ENCODE measurements at regions not wholly inside any gene's neighbourhood (a gene's known extent, or its start where the extent isn't known, plus 50 kb on each side); places are given as distances from the start of the nearest gene placed in this dataset.

DNA sequence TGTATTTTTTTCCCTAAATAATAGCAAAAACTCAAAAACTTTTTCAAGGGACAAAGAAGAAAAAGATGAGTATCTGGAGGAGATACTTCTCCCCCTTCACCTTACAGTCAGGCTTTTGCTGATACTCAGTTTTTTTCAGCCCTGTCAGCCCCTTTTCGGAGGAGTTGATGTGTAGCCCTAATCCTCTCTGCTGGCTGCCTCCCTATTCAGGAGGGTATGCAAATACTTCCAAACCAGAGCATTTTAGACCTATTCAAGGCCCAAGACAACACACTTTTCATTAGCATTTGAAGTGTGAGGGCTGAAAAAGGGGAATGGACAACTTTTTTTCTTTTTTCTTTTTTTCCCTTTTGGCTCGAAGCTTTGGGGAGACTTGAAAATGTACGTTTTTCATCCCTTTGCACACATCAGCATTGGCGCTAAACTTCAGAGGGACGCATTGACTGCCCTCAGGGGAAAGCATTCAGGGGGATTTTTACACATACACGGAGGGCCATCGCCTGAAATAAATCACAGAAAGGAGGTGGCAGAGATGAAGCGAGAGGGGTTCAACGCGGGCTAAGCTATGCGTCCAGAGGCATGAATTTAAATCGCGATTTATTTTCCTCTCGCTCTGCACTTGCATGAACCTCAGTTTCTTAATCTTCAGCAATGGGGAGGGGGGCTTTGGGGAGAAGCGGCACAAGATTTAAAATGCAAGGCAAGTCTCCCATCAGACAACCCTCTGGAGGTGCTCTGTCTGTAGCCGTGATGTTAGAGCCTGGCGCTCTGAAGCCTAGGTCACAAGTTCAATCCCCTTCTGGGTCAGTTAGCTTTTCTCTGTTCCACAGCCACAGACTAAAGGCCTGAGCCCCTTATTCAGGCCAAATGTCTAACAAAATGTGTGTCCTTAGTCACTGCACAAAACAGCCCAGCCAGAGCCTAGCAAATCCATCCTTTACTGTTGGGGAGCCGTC lies 86.3 kb downstream of the ASCL1 start:
- Histone ChIP-seq H3K4me3 (ENCODE audit: low read depth, low read length) (no peak overlapping the region), H3K27me3 (ENCODE audit: control insufficient read depth, insufficient read depth, low read length) (no peaks in the 10 kb centered on the region), H3K36me3 (ENCODE audit: control insufficient read depth, insufficient read depth, low read length) (no peaks in the 10 kb centered on the region)
- TF ChIP-seq, protein P1, sequence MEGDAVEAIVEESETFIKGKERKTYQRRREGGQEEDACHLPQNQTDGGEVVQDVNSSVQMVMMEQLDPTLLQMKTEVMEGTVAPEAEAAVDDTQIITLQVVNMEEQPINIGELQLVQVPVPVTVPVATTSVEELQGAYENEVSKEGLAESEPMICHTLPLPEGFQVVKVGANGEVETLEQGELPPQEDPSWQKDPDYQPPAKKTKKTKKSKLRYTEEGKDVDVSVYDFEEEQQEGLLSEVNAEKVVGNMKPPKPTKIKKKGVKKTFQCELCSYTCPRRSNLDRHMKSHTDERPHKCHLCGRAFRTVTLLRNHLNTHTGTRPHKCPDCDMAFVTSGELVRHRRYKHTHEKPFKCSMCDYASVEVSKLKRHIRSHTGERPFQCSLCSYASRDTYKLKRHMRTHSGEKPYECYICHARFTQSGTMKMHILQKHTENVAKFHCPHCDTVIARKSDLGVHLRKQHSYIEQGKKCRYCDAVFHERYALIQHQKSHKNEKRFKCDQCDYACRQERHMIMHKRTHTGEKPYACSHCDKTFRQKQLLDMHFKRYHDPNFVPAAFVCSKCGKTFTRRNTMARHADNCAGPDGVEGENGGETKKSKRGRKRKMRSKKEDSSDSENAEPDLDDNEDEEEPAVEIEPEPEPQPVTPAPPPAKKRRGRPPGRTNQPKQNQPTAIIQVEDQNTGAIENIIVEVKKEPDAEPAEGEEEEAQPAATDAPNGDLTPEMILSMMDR (IDR thresholded peaks at IDR 0.05; ENCODE audit: insufficient read depth, low read length, severe bottlenecking), result no peak
- DNase-seq (ENCODE audit: low read depth), result no peak
- no peak for FAIRE-seq

DNA sequence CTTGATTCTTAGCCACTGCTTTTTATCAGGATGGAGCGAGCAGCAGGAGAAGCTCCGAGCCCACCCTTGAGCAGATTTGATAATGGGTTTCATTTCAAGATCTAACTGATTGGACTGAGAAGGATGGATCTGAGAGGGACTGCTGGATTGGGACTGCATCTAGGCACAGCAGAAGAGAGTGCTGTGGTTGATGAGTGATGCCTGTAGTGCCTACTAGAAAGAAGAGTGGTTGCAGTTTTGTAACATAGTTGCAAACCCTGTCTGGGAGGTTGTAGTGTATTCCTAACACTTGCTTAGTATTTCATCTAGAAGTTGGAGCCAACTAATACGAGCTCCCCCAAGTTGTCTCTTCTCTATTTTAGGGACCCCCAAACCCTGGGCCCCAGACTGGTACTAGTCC lies 88.7 kb downstream of the ASCL1 start:
- Histone ChIP-seq H3K36me3 (ENCODE audit: control insufficient read depth, insufficient read depth, low read length) (no peaks in the 10 kb centered on the region), H3K27me3 (ENCODE audit: control insufficient read depth, insufficient read depth, low read length) (no peaks in the 10 kb centered on the region), H3K4me3 (ENCODE audit: low read depth, low read length) (no peak overlapping the region)
- TF ChIP-seq, protein P1 (IDR thresholded peaks at IDR 0.05; ENCODE audit: insufficient read depth, low read length, severe bottlenecking), result no peak
- DNase-seq (ENCODE audit: low read depth) (no peak), FAIRE-seq (no peak)

DNA sequence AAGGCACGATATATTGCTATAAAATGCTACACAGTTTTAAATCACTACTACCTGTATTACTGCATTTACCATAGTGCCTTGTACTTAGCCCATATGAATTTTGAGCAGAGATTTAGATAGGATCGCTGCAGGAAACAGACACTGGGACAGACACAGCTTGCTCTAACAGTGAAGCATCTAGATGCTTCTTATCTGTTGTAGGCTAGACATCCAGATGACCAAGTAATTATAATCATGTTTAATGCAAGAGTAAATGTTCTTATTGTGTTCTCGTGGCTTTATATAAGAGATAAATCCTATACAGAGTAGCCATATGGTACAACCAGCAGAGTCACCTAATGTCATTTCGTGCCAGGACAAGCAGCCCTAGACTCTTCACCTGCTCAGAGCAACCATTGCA lies 92.8 kb downstream of the ASCL1 start:
- no peak overlapping the region for H3K4me3 ChIP-seq (ENCODE audit: low read depth, low read length)
- no peaks in the 10 kb centered on the region for H3K36me3 ChIP-seq (ENCODE audit: control insufficient read depth, insufficient read depth, low read length)
- H3K27me3 ChIP-seq (ENCODE audit: control insufficient read depth, insufficient read depth, low read length), result no peaks in the 10 kb centered on the region
- no peak for DNase-seq (ENCODE audit: low read depth)
- no peak for FAIRE-seq
- TF ChIP-seq, protein P1 (IDR thresholded peaks at IDR 0.05; ENCODE audit: insufficient read depth, low read length, severe bottlenecking), result no peak

DNA sequence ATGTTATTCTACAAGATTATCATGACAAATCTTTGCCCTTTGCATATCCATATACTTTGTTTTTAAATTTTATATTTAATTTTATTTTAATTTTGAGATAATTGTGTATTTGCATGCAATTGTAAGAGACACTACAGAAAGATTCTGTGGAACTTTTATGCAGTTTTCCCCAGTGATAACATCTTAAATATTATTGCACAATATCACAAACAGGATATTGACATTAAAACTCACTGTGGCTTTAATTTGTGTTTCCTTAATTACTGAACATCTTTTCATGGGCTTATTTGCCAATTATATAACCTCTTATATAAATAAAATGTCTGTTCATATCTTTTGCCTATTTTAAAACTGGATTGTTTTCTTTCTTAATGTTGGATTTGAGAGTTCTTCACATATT lies 95.6 kb downstream of the ASCL1 start:
- Histone ChIP-seq H3K27me3 (ENCODE audit: control insufficient read depth, insufficient read depth, low read length) (no peaks in the 10 kb centered on the region), H3K4me3 (ENCODE audit: low read depth, low read length) (no peak overlapping the region), H3K36me3 (ENCODE audit: control insufficient read depth, insufficient read depth, low read length) (no peaks in the 10 kb centered on the region)
- DNase-seq (ENCODE audit: low read depth) (no peak), FAIRE-seq (no peak)
- TF ChIP-seq, protein P1 (IDR thresholded peaks at IDR 0.05; ENCODE audit: insufficient read depth, low read length, severe bottlenecking), result no peak

DNA sequence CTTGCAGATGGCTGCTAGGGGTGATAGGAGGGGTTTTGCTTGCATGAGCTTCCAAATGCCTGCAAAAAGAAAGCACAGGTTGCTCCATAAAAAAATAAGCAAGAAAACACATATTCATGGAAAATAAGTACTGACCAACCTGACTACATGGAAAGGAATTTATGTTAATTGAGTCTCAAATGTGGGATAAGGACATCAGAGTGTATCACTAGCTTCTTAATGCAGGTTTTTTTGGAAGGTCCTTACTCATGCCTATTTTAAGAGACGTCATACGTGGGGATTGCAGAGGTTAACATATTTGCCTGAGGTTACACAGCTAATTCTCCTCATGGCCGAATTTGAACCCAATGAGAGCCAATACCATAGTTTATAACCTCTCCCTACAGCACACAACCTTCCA lies 116.2 kb downstream of the ASCL1 start:
- Histone ChIP-seq H3K4me3 (ENCODE audit: low read depth, low read length) (no peak overlapping the region), H3K36me3 (ENCODE audit: control insufficient read depth, insufficient read depth, low read length) (no peaks in the 10 kb centered on the region), H3K27me3 (ENCODE audit: control insufficient read depth, insufficient read depth, low read length) (no peaks in the 10 kb centered on the region)
- TF ChIP-seq, protein P1 (IDR thresholded peaks at IDR 0.05; ENCODE audit: insufficient read depth, low read length, severe bottlenecking), result no peak
- FAIRE-seq (no peak), DNase-seq (ENCODE audit: low read depth) (no peak)

Data from bronchial epithelial cell (primary cell).